ENCODE measurements at regions not wholly inside any gene's neighbourhood (a gene's known extent, or its start where the extent isn't known, plus 50 kb on each side); places are given as distances from the start of the nearest gene placed in this dataset.

DNA sequence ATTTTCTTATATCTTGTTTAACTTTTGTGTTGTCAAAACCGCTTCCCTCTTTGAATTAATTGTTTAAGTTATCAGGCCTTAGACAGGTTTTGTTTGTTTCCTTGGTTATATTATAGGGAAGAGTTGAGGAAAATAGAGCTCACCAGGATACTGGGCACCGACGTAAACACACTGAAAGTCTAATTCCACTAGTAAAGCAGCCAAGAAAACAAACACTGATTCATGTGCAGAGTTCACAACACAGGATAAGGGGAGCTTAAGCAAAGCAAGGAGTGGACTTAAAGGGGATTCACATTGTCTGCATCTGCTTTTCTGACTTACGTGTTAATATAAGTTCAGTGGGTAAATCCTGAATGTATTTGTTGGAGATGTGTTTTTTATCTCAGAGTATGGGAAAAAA, 139.0 kb upstream of the CDH6 start:
- TF ChIP-seq, protein P1, sequence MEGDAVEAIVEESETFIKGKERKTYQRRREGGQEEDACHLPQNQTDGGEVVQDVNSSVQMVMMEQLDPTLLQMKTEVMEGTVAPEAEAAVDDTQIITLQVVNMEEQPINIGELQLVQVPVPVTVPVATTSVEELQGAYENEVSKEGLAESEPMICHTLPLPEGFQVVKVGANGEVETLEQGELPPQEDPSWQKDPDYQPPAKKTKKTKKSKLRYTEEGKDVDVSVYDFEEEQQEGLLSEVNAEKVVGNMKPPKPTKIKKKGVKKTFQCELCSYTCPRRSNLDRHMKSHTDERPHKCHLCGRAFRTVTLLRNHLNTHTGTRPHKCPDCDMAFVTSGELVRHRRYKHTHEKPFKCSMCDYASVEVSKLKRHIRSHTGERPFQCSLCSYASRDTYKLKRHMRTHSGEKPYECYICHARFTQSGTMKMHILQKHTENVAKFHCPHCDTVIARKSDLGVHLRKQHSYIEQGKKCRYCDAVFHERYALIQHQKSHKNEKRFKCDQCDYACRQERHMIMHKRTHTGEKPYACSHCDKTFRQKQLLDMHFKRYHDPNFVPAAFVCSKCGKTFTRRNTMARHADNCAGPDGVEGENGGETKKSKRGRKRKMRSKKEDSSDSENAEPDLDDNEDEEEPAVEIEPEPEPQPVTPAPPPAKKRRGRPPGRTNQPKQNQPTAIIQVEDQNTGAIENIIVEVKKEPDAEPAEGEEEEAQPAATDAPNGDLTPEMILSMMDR (IDR thresholded peaks at IDR 0.05; ENCODE audit: low read depth, low read length): no peak
- no peak for TF ChIP-seq EZH2phosphoT487 (IDR thresholded peaks at IDR 0.05; ENCODE audit: low read depth)

Measured in OCI-LY3 (cell line).